HEK293 (cell line): ENCODE measurements at regions not wholly inside any gene's neighbourhood (a gene's known extent, or its start where the extent isn't known, plus 50 kb on each side); places are given as distances from the start of the nearest gene placed in this dataset.

Experiments
- PBX3 ChIP-seq: sonication (generic); formaldehyde crosslinking; IDR thresholded peaks from 2 replicates; pipeline ENCODE4 v1.8.1; 2022; ENCODE audit warnings: mild to moderate bottlenecking, moderate library complexity, missing genetic modification reagents
- ZFP37 ChIP-seq: fragments of 450-650 bp; formaldehyde crosslinking; IDR thresholded peaks from 2 replicates; pipeline ENCODE4 v1.5.1; 2016; ENCODE audit warnings: missing biosample characterization, missing genetic modification characterization
- ZFP41 ChIP-seq: fragments of 450-650 bp; formaldehyde crosslinking; IDR thresholded peaks from 2 replicates; pipeline ENCODE4 v1.5.1; 2016; ENCODE audit warnings: missing biosample characterization, missing genetic modification characterization, borderline replicate concordance
- ZNF10 ChIP-seq: fragments of 450-650 bp; formaldehyde crosslinking; IDR thresholded peaks from 2 replicates; pipeline ENCODE4 v1.5.1; 2017; ENCODE audit warnings: missing biosample characterization, missing genetic modification characterization
- ZNF140 ChIP-seq: fragments of 450-650 bp; formaldehyde crosslinking; IDR thresholded peaks from 2 replicates; pipeline ENCODE4 v1.5.1; 2016; ENCODE audit warnings: missing biosample characterization, missing genetic modification characterization
- ZNF580 ChIP-seq: fragments of 450-650 bp; formaldehyde crosslinking; IDR thresholded peaks from 2 replicates; pipeline ENCODE4 v1.5.1; 2016; ENCODE audit warnings: missing biosample characterization, missing genetic modification characterization
- ZNF585B ChIP-seq: fragments of 450-650 bp; formaldehyde crosslinking; IDR thresholded peaks from 2 replicates; pipeline ENCODE4 v1.5.1; 2016; ENCODE audit warnings: missing biosample characterization, missing genetic modification characterization
- ZNF830 ChIP-seq: fragments of 450-650 bp; IDR thresholded peaks from 2 replicates; pipeline ENCODE4 v1.5.0; 2018; ENCODE audit warnings: missing biosample characterization, missing genetic modification characterization, low read depth, mild to moderate bottlenecking, moderate library complexity
- TF ChIP-seq, protein P1 (sequence below): fragments of 450-650 bp; formaldehyde crosslinking; IDR thresholded peaks from 2 replicates; pipeline ENCODE4 v1.5.1; 2016; ENCODE audit warnings: missing biosample characterization, missing genetic modification characterization
- TF ChIP-seq, protein P2 (sequence below): fragments of 450-650 bp; formaldehyde crosslinking; IDR thresholded peaks from 2 replicates; pipeline ENCODE4 v1.5.1; 2016; ENCODE audit warnings: missing biosample characterization, missing genetic modification characterization
- TF ChIP-seq, protein P3 (sequence below): fragments of 450-650 bp; formaldehyde crosslinking; IDR thresholded peaks from 2 replicates; pipeline ENCODE4 v1.5.1; 2016; ENCODE audit warnings: missing biosample characterization, missing genetic modification characterization

- TF ChIP-seq, protein P1, sequence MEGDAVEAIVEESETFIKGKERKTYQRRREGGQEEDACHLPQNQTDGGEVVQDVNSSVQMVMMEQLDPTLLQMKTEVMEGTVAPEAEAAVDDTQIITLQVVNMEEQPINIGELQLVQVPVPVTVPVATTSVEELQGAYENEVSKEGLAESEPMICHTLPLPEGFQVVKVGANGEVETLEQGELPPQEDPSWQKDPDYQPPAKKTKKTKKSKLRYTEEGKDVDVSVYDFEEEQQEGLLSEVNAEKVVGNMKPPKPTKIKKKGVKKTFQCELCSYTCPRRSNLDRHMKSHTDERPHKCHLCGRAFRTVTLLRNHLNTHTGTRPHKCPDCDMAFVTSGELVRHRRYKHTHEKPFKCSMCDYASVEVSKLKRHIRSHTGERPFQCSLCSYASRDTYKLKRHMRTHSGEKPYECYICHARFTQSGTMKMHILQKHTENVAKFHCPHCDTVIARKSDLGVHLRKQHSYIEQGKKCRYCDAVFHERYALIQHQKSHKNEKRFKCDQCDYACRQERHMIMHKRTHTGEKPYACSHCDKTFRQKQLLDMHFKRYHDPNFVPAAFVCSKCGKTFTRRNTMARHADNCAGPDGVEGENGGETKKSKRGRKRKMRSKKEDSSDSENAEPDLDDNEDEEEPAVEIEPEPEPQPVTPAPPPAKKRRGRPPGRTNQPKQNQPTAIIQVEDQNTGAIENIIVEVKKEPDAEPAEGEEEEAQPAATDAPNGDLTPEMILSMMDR (tag by site-specific recombination), result no peak
- TF ChIP-seq, protein P2, sequence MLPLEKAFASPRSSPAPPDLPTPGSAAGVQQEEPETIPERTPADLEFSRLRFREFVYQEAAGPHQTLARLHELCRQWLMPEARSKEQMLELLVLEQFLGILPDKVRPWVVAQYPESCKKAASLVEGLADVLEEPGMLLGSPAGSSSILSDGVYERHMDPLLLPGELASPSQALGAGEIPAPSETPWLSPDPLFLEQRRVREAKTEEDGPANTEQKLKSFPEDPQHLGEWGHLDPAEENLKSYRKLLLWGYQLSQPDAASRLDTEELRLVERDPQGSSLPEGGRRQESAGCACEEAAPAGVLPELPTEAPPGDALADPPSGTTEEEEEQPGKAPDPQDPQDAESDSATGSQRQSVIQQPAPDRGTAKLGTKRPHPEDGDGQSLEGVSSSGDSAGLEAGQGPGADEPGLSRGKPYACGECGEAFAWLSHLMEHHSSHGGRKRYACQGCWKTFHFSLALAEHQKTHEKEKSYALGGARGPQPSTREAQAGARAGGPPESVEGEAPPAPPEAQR, result no peak
- TF ChIP-seq, protein P3, sequence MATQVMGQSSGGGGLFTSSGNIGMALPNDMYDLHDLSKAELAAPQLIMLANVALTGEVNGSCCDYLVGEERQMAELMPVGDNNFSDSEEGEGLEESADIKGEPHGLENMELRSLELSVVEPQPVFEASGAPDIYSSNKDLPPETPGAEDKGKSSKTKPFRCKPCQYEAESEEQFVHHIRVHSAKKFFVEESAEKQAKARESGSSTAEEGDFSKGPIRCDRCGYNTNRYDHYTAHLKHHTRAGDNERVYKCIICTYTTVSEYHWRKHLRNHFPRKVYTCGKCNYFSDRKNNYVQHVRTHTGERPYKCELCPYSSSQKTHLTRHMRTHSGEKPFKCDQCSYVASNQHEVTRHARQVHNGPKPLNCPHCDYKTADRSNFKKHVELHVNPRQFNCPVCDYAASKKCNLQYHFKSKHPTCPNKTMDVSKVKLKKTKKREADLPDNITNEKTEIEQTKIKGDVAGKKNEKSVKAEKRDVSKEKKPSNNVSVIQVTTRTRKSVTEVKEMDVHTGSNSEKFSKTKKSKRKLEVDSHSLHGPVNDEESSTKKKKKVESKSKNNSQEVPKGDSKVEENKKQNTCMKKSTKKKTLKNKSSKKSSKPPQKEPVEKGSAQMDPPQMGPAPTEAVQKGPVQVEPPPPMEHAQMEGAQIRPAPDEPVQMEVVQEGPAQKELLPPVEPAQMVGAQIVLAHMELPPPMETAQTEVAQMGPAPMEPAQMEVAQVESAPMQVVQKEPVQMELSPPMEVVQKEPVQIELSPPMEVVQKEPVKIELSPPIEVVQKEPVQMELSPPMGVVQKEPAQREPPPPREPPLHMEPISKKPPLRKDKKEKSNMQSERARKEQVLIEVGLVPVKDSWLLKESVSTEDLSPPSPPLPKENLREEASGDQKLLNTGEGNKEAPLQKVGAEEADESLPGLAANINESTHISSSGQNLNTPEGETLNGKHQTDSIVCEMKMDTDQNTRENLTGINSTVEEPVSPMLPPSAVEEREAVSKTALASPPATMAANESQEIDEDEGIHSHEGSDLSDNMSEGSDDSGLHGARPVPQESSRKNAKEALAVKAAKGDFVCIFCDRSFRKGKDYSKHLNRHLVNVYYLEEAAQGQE (tag by site-specific recombination), result no peak
- TF ChIP-seq ZFP41 (no peak), ZNF580 (tag by site-specific recombination) (no peak), ZFP37 (no peak), ZNF585B (tag by site-specific recombination) (no peak), PBX3 (CRISPR knock-in tag) (no peak), ZNF830 (no peak), ZNF10 (tag by site-specific recombination) (no peak), ZNF140 (no peak)
Measured at GRCh38 chr4:32163125-32163524, 1443.0 kb downstream of the PCDH7 start.
